GM12865 (cell line): ENCODE measurements at regions not wholly inside any gene's neighbourhood (a gene's known extent, or its start where the extent isn't known, plus 50 kb on each side); places are given as distances from the start of the nearest gene placed in this dataset.
A peak's percentile ranks its signal among the peaks of the same experiment; 100 is the strongest.

Experiments
- DNase-seq: peaks from one replicate; pipeline ENCODE4 v3.0.0; 2010; ENCODE audit warnings: low read depth
- H3K4me3 ChIP-seq: 2 replicates; pipeline ENCODE4 v1.5.1; 2011; ENCODE audit warnings: mild to moderate bottlenecking, low read depth, low read length, control low read depth
- CTCF ChIP-seq: IDR thresholded peaks from 2 replicates; pipeline ENCODE4 v1.5.1; 2011; ENCODE audit warnings: low read length, control low read depth, low read depth, inconsistent platforms; ENCODE audit not compliant: insufficient read depth; ENCODE audit errors: missing control alignments

GRCh38 chr6:106000935-106001334, 85.2 kb upstream of the PRDM1 start:
- TF ChIP-seq CTCF, result no peak
- no peak for DNase-seq

GRCh38 chr6:105997482-105997881, 88.7 kb upstream of the PRDM1 start:
- H3K4me3 ChIP-seq, result no peak overlapping the region
- TF ChIP-seq CTCF, result no peak

More at GRCh38 chr6:106000935-106001334, 85.2 kb upstream of the PRDM1 start:
- no peak overlapping the region for H3K4me3 ChIP-seq

GRCh38 chr6:105995391-105995865, 90.7 kb upstream of the PRDM1 start:
- DNase-seq, result no peak
- no peak for TF ChIP-seq CTCF
- H3K4me3 ChIP-seq, result peak overlapping the region; percentile 79

More at GRCh38 chr6:105997482-105997881, 88.7 kb upstream of the PRDM1 start:
- DNase-seq, result no peak

DNA sequence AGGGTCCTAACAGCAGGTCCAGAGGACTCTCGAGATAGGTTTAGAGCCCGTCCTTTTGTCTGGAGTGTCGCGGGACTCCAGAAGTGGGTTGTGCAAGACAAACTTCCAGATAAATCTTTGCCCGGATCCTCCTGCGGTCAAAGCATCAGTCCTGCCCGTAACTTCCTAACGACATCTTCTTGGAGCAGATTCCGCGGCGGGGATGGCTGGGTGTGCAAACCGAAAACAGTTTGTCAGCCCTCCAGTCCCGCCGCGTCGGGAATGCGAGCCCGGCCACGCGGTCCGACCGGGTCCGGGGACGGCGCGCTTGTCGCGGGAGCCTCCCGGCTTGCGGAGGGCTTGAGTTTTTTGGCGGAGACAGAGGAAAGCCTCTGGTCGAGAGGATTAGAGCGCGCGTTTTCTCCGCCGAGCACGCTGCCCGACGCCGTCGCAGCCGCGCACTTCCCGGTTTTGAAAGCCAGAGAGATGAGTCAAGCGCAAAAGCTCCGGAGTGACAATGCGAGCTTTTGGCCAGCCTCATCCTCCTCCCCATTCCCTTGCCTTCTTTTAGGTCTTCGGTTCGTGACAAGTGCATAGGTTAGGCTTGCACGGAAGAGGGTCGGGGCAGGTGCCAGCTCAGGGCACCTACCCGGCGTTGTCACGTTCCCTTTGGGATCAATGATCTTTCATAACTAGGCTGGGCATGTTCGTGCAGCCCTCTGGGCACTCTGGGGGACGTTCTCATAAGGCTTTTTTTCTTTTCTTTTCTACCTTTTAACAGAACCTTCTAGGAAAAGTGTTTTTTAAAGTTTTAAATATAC, 91.3 kb upstream of the PRDM1 start:
- peak overlapping the region; percentile 79 for H3K4me3 ChIP-seq

GRCh38 chr6:105994118-105994590, 92.0 kb upstream of the PRDM1 start:
- peak; percentile 55 for DNase-seq
- no peak for TF ChIP-seq CTCF
- peak overlapping the region; percentile 79 for H3K4me3 ChIP-seq

More for the DNA sequence above, 91.3 kb upstream of the PRDM1 start:
- DNase-seq, result peak; percentile 57
- no peak for TF ChIP-seq CTCF

DNA sequence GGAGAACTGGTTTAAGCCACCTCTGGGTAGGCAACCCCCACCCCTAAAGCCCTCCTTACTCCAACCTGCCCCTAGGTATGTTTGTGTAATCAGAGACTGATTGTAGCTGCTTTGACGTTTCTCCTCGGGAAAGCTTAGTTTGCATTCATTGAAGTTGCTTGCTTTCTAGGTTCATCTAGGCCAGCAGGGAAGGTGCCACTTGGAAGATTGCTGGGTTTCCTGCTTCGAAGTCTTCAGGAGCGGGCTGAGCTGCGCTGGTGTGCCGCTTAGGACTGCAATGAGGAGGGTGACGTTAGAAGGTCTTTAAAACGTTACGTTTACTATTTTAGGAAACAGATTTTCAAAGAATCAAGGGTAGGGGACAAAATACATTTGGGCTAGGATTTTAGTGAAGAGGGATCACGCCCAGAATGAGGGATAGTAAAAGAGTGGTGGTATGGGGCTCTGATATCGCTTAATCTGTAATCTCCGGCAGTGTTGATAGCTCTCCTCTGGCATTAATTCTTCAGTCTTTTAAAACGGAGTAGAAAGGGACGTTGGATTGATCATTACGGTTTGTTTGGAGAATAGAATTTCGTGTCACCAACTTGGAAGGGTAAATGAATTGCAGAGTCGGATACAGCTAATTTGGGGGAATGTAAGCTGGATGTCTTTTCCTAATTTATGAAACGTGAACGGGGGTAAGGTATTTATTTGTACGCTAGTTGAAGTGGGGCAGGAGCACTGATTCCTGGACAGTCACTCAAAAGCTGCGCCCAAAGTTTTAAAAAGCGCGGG, 92.6 kb upstream of the PRDM1 start:
- TF ChIP-seq CTCF, result no peak
- peak; percentile 16 for DNase-seq
- peak overlapping the region; percentile 79 for H3K4me3 ChIP-seq
